ENCODE measurements at regions not wholly inside any gene's neighbourhood (a gene's known extent, or its start where the extent isn't known, plus 50 kb on each side); places are given as distances from the start of the nearest gene placed in this dataset.

GRCh38 chr20:7159903-7160302, 392.4 kb downstream of the BMP2 start:
- intact Hi-C loops (cut with micrococcal nuclease): no loop called here
- peaks cover 2% of the 10 kb centered on the region for H3K9me3 Mint-ChIP-seq (ENCODE audit: insufficient read depth)
- Histone ChIP-seq H3K36me3 (replicated peaks in 1 of 2; ENCODE audit: control extremely low read depth in 1 of 2, control insufficient read depth in 1 of 2, extremely low read depth in 1 of 2, insufficient read depth in 2 of 2, low read length in 1 of 2) (no peaks in the 10 kb centered on the region), H2AFZ (ENCODE audit: insufficient read depth, low read depth, low read length, poor library complexity, severe bottlenecking) (no peak overlapping the region), H3K27me3 (replicated peaks in 1 of 4; ENCODE audit: control extremely low read depth in 1 of 4, control insufficient read depth in 3 of 4, insufficient read depth in 4 of 4, low read length in 3 of 4) (no peaks in the 10 kb centered on the region), H4K20me1 (ENCODE audit: control insufficient read depth, insufficient read depth, low read length, poor library complexity, severe bottlenecking) (no peaks in the 10 kb centered on the region), H3K4me3 (ENCODE audit: control extremely low read depth in 1 of 5, extremely low read depth in 1 of 5, insufficient read depth in 1 of 5, low read depth in 2 of 5, low read length in 4 of 5) (no peak overlapping the region), H3K27ac (ENCODE audit: low read length in 2 of 2) (no peak overlapping the region), H3K9me3 (ENCODE audit: control extremely low read depth in 1 of 3, control insufficient read depth in 2 of 3, insufficient read depth in 1 of 3, low read length in 2 of 3) (peaks cover 0 to 5% (median 2%) of the 10 kb centered on the region in 3 donors), H3K4me2 (replicated peaks; ENCODE audit: low read depth, low read length, poor library complexity, severe bottlenecking) (no peak overlapping the region), H3K9ac (ENCODE audit: low read length) (no peak overlapping the region), H3K79me2 (ENCODE audit: control insufficient read depth, insufficient read depth, low read length) (no peaks in the 10 kb centered on the region), H3K4me1 (ENCODE audit: control insufficient read depth in 2 of 2, insufficient read depth in 2 of 2, low read length in 2 of 2) (no peaks in the 10 kb centered on the region)
- no peaks in the 10 kb centered on the region for H3K27me3 Mint-ChIP-seq
- ChIA-PET POLR2A (no interaction called here), CTCF (no interaction called here)
- H3K4me3 Mint-ChIP-seq: no peak overlapping the region
- DNase-seq (no peak), ATAC-seq (ENCODE audit: low read depth) (no peak)
- no peaks in the 10 kb centered on the region for H3K4me1 Mint-ChIP-seq
- H3K27ac Mint-ChIP-seq: no peak overlapping the region
- TF ChIP-seq, protein P1, sequence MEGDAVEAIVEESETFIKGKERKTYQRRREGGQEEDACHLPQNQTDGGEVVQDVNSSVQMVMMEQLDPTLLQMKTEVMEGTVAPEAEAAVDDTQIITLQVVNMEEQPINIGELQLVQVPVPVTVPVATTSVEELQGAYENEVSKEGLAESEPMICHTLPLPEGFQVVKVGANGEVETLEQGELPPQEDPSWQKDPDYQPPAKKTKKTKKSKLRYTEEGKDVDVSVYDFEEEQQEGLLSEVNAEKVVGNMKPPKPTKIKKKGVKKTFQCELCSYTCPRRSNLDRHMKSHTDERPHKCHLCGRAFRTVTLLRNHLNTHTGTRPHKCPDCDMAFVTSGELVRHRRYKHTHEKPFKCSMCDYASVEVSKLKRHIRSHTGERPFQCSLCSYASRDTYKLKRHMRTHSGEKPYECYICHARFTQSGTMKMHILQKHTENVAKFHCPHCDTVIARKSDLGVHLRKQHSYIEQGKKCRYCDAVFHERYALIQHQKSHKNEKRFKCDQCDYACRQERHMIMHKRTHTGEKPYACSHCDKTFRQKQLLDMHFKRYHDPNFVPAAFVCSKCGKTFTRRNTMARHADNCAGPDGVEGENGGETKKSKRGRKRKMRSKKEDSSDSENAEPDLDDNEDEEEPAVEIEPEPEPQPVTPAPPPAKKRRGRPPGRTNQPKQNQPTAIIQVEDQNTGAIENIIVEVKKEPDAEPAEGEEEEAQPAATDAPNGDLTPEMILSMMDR (IDR thresholded peaks at IDR 0.05): no peak
- TF ChIP-seq EZH2 (IDR thresholded peaks at IDR 0.05; ENCODE audit: borderline replicate concordance, insufficient read depth, low read depth, low read length, poor library complexity, severe bottlenecking): no peak

GRCh38 chr20:7161690-7162089, 394.2 kb downstream of the BMP2 start:
- no peak overlapping the region for H3K27ac ChIP-seq (ENCODE audit: low read length in 2 of 2)
- no peak for DNase-seq
- no peaks in the 10 kb centered on the region for H3K36me3 ChIP-seq (replicated peaks in 1 of 2; ENCODE audit: control extremely low read depth in 1 of 2, control insufficient read depth in 1 of 2, extremely low read depth in 1 of 2, insufficient read depth in 2 of 2, low read length in 1 of 2)
- H3K27me3 ChIP-seq (replicated peaks in 1 of 4; ENCODE audit: control extremely low read depth in 1 of 4, control insufficient read depth in 3 of 4, insufficient read depth in 4 of 4, low read length in 3 of 4): no peaks in the 10 kb centered on the region
- H3K4me1 ChIP-seq (ENCODE audit: control insufficient read depth in 2 of 2, insufficient read depth in 2 of 2, low read length in 2 of 2): no peaks in the 10 kb centered on the region
- H3K9ac ChIP-seq (ENCODE audit: low read length): no peak overlapping the region
- H2AFZ ChIP-seq (ENCODE audit: insufficient read depth, low read depth, low read length, poor library complexity, severe bottlenecking): no peak overlapping the region
- H3K4me1 Mint-ChIP-seq: no peaks in the 10 kb centered on the region
- intact Hi-C loops (cut with micrococcal nuclease): no loop called here
- no peaks in the 10 kb centered on the region for H3K79me2 ChIP-seq (ENCODE audit: control insufficient read depth, insufficient read depth, low read length)
- no peak overlapping the region for H3K4me2 ChIP-seq (replicated peaks; ENCODE audit: low read depth, low read length, poor library complexity, severe bottlenecking)
- POLR2A ChIA-PET: no interaction called here
- H3K27me3 Mint-ChIP-seq: no peaks in the 10 kb centered on the region
- H3K4me3 ChIP-seq (ENCODE audit: control extremely low read depth in 1 of 5, extremely low read depth in 1 of 5, insufficient read depth in 1 of 5, low read depth in 2 of 5, low read length in 4 of 5): no peak overlapping the region
- H3K9me3 ChIP-seq (ENCODE audit: control extremely low read depth in 1 of 3, control insufficient read depth in 2 of 3, insufficient read depth in 1 of 3, low read length in 2 of 3): peaks cover 0 to 5% (median 2%) of the 10 kb centered on the region in 3 donors
- no peaks in the 10 kb centered on the region for H4K20me1 ChIP-seq (ENCODE audit: control insufficient read depth, insufficient read depth, low read length, poor library complexity, severe bottlenecking)
- no peak for ATAC-seq (ENCODE audit: low read depth)
- CTCF ChIA-PET: no interaction called here
- no peak overlapping the region for H3K4me3 Mint-ChIP-seq
- H3K27ac Mint-ChIP-seq: no peak overlapping the region
- H3K9me3 Mint-ChIP-seq (ENCODE audit: insufficient read depth): peaks cover 2% of the 10 kb centered on the region
- TF ChIP-seq, protein P1 (IDR thresholded peaks at IDR 0.05): no peak
- TF ChIP-seq EZH2 (IDR thresholded peaks at IDR 0.05; ENCODE audit: borderline replicate concordance, insufficient read depth, low read depth, low read length, poor library complexity, severe bottlenecking): no peak

Measured in B cell (primary cell).